ENCODE measurements at regions not wholly inside any gene's neighbourhood (a gene's known extent, or its start where the extent isn't known, plus 50 kb on each side); places are given as distances from the start of the nearest gene placed in this dataset.
"Not testable (repeated sequence)": the region's sequence is repeated elsewhere in the genome, so short reads cannot be mapped to it uniquely, and the experiment has no call there.

DNA sequence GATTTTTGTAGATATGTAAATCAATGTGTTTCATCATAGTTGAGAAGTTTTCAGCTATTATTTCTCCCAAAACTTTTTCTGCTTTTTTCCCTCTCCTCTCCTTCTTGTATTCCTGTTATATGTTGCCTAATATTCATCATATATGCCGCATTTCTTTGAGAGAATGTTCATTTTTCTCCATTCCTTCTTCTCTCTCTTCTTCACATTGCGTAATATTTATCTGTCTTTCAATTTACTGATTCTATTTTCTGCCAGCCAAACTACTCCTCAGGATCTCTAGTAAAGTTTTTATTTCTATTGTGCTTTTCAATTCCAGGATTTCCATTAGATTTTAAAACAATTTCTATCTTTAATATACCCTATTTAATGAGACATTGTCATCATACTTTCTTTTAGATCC, 896.8 kb downstream of the EPHA7 start:
- DNase-seq (ENCODE audit: low spot score), result no peak

DNA sequence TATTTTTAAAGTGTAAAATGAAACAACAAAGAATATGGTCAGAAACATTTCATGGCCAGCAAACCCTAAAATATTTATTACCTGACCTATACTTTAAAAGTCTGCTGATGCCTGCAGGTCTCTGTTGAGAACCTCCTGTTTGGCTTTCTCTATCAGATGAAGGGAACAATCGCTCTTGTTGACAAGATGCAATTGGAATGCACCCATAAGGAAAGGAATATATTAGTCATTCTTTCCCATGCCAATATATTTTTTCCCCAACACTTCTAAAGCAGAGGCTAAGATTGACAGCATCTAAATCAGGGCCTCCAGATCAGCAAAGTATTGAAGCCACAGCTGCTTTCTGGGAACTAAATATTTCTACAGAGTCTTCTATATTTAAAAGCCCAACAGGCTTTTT, 897.8 kb downstream of the EPHA7 start:
- DNase-seq (ENCODE audit: low spot score), result no peak

DNA sequence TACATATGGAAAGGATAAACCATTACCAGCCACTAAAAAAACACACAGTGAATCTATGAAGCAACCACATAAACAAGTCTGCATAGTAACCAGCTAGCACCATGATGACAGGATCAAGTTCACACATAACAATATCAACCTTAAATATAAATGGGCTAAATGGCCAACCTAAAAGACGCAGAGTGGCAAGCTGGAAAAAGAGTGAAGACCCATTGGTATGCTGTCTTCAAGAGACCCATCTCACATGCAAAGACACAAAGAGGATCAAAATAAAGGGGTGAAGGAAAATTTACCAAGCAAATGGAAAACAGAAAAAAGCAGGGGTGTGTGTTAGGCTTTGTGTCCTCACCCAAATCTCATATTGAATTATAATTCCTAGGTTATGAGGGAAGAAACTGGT, 909.2 kb downstream of the EPHA7 start:
- DNase-seq (ENCODE audit: low spot score), result no peak

DNA sequence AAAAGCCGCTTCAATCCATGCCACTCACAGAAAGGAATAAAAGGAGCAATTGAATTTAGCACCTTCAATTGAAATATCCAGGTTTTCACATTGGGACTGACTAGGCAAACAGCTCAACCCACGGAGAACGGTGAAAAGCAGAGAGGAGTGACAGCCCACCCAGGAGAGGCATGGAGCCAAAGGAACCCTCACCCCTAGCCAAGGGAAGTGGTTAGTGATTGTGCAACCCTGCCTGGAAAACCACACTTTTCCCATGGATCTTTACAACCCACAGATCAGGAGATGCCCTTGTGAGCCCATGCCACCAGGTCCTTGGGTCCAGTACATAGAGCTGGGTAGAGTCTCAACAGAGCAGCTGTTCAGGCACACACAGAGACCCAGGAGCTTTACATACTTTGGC, 911.8 kb downstream of the EPHA7 start:
- no peak for DNase-seq (ENCODE audit: low spot score)

DNA sequence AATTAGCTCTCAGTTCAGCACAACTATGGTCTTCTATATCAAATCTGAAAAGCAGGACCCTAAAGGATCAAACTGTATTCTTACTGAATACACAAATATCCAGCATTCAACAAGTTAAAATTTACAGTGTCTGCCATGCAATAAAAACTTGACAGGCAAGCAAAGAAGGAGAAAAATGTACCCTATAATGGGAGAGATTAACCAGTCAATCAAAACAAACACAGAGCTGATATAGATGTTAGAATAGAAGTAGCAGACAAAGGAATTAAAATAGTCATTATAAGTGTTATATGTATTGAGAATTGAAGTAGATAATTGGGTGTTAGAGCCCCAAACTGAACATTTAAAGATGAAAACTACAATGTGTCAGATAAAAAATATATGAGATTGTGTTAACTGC, 914.9 kb downstream of the EPHA7 start:
- DNase-seq (ENCODE audit: low spot score), result no peak

DNA sequence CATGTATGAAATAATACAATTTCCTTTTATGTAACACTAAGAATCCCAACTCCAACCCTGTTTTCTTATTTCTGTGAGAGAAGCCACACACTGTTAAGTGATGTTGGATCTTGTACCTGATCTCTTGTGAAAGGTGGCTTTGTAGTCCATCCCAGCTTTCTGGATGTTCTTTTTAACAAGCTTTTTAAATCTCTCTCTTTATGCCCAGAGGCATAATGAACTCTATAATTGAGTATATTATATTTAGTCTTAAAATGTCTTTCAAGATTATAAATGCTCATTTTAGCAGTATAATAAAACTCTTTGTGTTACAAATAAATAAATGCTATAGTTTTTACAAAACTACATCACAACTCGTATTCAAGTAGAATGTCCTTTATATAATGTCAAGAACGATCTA, 922.1 kb downstream of the EPHA7 start:
- DNase-seq (ENCODE audit: low spot score), result no peak

DNA sequence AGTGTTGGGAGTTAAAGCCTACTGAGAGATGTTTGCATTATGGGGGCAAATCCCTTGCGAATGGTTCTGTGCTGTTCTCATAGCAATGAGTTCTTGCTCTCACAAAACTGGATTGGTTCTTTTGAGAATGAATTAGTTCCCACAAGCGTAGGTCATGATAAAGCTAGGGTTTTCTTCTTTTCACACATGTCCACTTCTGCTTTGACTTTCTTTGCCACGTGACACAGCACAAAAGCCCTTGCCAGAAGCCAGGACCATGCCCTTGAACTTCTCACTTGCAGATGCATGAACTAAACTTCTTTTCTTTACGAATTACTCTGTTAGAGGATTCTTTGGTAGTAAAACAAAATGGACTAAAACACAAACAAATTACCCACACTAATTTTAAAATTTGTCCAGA, 922.8 kb downstream of the EPHA7 start:
- no peak for DNase-seq (ENCODE audit: low spot score)

DNA sequence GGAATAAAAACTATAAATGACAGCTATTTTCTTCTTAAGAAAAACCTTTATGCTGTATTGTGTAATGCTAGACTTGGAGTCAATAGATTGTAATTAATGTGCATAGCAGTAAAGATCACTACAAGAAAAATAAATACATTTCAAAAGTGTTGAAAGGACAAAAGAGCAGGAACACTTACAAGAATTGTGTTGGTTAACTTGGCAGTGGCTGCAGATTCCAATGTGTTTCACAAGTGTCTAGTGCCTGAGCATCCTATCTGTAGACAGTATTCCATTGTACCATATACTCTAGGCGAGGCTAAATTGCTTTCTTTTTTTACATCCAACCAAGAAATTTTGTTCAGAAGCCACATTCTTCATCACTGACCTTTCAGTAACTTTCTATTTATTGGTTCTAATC, 924.1 kb downstream of the EPHA7 start:
- DNase-seq (ENCODE audit: low spot score), result no peak

DNA sequence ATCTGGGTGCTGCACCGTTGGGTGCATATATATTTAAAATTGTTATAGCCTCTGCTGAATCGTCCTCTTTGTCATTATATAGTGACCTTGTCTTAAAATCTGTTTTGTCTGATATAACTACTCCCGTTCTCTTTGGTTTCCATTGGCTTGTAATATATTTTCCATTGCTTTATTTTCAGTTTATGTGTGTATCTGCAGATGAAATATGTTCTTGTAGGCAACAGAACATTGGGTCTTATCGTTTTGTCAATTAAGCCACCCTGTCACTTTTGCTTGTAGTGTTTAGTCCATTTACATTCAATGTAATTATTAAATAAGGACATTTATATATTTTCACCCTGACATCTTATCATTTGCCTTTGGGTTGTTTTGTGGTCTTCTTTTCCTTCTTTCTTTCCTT, 933.9 kb downstream of the EPHA7 start:
- DNase-seq (ENCODE audit: low spot score), result no peak

DNA sequence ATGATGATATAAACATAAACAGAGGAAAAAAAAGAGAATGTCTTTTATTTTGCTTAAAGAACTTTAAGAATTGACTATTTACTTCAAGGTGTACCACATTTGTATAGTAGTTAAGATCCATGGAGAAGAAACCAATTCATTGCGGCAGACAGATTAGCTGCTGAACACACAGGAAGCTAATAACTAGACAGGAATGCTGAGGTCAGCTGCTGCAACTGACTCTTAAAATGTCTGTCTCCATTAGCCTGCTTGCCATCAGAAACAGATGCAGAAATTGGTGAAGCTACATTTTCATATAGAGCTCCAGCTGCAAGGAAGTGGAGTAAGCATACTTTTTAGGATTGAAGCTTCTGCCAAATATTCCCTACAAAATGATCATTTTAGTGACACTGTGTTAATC, 939.5 kb downstream of the EPHA7 start:
- no peak for DNase-seq (ENCODE audit: low spot score)

DNA sequence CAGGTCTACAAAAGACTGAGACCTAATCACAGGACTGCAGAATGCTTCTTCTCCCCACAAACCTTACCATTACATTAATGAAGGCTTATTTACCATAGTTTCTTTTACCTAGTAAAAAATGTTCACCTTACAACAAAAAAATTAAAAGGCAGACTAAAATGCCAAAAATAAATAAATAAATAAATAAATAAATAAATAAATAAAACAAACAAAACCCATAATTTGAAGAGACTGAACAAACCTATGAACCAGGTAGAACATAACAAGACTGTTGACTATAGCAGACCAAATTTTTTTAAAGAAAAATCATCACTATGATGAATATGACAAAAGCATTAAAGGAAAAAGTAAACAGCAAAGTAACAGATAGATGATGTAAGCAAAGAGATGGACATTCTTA, 946.3 kb downstream of the EPHA7 start:
- no peak for DNase-seq (ENCODE audit: low spot score)

DNA sequence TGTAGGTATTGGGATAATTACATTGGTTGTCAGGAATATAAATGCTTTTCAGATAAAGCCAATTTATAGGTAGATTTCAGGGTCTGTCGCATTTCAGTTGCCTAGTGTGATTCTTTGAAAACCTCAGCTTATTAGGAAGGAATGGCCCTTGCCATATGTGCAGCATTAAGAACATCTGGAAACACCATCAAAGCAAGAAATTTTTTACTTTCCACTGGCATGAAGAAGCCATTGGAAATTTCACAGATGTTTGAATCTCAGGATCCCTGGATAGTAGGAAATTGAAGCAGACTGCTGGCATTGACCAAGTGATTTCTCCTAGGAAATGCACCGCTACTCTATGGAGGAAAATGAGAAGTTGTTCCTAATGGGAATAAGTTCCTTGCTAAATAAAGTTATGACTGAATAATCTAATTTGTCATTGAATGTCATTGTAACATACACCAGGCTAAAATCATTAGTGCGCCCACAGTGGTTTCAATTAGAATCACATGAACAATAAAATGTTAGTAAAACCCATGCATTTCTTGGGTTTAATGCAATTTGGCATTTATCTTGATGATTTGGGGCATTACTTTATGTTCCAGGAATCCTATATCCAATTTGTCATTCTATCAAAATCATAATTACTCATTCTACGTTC, 950.1 kb downstream of the EPHA7 start:
- no peak for DNase-seq (ENCODE audit: low spot score)

DNA sequence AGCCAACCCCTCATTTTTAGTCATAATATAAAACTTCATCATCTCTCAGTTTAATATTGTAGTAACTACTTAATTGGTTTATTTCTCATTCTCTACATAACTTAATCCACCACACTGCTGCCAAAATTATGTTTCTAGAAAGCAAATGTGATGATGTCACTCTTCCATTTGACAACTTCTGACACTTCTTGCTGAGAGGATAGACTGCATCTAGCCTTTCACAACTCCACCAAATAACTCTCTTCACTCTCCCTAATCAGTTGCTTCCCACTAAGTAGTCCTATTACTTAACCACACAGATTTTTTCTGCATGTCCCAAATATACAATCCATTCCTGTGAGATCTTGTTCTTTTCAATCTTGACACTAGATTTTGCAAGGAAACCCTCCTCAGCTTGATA, 951.3 kb downstream of the EPHA7 start:
- no peak for DNase-seq (ENCODE audit: low spot score)

DNA sequence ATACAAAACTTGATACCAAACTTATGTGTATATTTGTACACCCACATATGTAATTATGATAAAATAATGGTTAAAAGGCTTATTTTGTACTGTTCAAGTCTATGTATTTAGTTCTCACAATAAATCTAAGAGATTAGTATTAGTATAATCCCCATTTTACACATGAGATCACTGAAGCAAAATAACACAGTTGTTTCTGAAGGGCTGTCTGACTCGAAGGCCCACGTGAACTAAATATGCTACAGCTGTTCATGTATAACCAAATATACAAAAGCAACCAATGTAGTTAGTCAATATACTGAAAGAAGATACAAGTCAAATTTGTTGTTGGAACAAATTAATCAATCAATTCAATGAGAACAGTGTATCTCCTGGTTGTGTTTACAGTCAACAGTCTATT, 959.2 kb downstream of the EPHA7 start:
- DNase-seq (ENCODE audit: low spot score), result no peak

DNA sequence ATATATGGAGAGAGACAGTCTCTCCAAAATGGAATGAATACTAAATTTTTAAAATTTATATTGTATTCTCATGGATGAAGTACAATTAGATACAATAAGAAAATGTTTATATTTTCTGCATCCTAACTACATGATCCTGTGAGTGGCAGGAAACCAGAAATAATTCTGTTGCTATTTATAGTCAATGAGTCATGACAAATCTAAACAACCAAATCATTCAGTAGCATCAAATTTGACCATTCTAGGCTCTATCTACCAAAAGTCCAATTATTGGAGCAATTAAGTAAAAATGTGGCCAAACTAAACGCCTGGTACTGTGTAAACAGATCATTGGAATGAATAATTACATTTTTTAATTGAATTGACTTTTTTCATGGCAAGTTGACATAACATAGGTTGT, 959.8 kb downstream of the EPHA7 start:
- no peak for DNase-seq (ENCODE audit: low spot score)

DNA sequence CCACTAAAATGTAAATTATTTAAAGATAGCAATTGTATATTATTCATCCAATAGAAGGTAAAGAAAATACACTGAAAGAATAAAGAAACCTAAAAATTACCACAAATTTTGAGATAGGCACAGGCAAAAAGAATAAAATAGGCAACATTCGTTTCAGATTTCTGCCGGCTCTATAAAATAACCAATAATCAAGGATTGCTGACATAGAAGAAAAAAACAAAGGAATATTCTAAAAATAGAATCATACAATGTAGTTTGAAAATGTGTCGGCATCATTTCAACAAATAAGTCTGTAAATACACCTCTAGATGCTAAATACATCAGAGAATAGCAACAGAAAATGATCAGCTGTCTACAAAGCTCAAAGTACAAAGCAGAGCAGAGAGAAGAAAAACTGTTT, 973.3 kb downstream of the EPHA7 start:
- DNase-seq (ENCODE audit: low spot score), result no peak

DNA sequence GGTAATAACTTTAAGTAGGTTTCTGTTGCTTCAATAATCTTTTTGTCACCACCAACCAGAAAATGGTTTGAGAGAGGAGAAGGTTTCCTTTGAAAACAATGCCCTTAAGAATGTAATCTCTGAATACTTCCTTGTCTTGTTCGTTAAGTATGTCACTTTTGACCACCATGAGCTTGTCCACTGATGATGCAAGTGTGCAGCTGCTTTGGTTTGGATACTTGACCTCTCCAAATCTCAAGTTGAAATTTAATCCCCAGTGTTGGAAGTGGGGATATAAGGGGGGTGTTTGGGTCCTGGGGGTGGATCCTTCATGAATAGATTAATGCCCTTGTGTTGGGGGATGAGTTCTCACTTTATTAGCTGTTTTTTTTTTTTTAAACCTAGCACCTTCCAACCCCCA, 985.4 kb downstream of the EPHA7 start:
- DNase-seq (ENCODE audit: low spot score), result no peak

DNA sequence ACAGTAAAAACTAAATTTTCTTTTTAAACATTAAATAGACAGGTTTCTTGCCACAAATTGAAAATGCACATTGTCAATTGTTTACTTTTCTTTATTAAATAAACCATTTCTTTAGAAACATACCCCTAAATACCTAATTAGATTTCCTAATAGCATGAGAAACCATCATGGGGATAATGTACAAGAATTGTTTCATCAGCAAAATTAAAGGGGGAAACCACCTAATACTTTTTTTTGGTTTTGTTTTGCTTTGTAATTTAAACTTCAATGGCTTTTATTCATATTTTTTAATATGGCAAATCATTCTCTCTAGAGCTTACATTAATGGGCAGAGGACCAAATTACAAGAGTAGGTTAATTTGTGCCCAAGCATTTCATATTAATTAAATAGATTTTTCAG, 987.9 kb downstream of the EPHA7 start:
- no peak for DNase-seq (ENCODE audit: low spot score)

DNA sequence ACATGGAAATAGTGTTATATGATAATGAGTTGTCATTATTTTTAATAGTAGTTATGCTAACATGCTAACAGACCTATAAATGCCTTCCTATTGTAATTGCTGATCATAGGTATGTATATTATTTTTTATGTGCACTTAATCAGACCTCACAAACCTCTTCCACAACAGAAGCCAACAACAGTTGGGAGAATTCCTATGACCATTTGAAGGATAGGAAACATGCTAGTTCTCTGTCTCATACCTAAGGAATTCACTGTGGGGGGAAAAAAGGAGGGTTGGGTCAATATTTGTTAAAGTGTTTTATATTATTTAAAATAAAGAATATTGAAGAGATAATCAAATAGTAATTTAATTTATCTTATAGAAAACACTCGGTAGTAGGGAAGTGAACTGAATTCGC, 990.9 kb downstream of the EPHA7 start:
- DNase-seq (ENCODE audit: low spot score), result no peak

DNA sequence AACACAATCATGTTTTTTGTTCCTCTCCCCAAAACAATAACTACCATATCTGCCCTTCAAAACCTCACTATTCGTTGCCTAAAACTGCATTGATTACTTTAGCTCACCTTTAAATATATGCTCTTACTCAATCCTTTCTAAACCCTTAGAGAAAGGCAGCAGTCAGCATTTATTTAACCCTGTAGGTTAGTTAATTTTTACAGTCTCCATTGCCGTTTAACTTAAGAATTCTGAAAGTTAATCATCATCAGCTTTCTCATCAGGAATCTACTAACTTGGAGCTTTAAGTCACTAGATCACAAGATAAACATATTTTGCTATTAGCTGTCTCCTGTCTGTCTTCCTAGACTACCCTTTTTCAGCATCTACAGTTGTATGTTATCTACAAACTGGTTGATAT, 991.9 kb downstream of the EPHA7 start:
- no peak for DNase-seq (ENCODE audit: low spot score)

DNA sequence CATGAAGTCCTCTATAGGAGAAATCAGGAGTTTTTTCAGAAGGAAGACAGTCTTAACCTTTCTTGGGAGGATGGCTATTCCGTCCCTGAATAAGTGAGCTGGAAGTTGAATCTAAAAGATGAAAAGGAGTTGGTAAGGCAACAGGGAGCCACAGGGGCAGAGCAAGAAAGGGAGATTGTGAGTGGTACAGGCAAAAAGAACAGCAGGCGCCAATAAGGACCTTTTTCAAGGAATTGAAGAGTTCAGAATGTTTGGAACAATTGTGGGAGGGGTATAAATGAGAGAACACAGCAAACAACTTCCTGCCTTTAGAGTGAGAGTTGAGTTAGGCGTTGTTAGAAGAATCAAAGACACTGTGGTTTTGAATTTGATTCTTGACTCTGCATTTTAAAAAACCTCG, 1003.7 kb downstream of the EPHA7 start:
- DNase-seq (ENCODE audit: low spot score), result no peak

DNA sequence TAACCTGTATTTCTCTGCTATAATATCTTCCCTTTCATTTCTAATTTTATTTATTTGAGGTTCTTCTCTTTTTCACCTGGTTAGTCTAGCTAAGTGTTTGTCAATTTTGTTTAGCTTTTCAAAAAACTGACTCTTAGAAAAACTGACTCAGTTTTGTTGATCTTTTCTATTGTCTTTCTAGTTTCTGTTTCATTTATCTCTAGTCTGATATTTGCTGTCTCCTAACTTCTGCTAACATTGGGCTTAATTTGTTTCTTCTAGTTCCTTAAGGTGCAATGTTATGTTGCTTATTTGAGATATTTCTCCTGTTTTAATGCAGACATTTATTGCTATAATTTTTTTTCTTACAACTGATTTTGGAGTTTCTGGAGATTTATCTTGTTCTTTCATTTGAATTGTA, 1011.0 kb downstream of the EPHA7 start:
- DNase-seq (ENCODE audit: low spot score), result no peak

DNA sequence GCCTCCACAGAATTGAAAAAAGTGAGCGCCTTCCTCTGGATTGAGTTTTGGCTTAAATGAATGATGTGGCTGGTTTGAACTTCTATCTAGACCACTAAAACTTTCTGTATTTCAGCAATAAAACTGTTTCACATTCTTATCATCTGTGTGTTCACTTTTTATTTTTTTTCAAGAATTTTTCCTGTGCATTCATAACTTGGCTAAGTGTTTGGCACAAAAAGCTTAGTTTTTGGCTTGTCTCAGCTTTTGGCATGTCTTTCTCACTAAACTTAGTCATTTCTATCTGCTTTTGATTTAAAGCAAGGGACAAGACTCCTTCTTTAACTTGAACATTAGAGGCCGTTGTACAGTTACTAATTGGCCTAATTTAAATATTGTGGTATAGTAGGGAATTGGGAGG, 1015.1 kb downstream of the EPHA7 start:
- DNase-seq (ENCODE audit: low spot score), result no peak

DNA sequence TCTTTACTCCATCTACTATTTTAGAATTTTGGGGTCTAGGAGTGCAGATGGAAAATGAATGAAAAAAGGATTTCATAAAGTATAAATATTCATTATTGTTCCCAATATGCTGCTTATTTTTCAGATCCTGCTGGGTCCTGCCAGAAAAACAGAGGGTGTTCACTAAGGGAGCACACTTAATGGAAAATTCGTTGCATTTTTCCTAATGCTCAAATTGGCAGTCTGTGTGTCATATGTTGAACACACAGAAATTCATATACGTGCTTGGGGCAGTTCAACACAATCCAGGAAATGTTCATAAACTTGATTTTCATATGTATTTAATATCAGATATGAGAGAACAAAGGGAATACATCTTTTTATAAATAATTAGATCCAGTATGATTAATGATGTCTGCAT, 1019.4 kb downstream of the EPHA7 start:
- no peak for DNase-seq (ENCODE audit: low spot score)

DNA sequence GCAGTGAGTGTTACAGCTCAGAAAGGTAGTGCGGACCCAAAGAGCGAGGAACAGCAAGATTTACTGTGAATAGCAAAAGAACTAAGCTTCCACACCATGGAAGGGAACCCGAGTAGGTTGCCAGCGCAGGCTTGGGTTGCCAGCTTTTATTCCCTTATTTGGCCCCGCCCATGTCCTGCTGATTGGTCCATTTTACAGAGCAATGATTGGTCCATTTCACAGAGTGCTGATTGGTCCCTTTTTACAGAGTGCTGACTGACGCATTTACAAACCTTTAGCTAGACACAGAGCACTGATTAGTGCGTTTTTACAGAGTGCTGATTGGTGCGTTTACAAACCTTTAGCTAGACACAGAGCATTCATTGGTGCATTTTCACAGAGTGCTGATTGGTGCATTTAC, 1030.7 kb downstream of the EPHA7 start:
- not testable (repeated sequence) for DNase-seq (ENCODE audit: low spot score)

All from NAMALWA (cell line).